Kidney (tissue), 13 donors: ENCODE measurements at regions not wholly inside any gene's neighbourhood (a gene's known extent, or its start where the extent isn't known, plus 50 kb on each side); places are given as distances from the start of the nearest gene placed in this dataset.

Experiments used
- DNase-seq, 5 donors: peaks; one replicate each; pipeline ENCODE4 v3.0.0-alpha.2; 2013 to 2020
- FAIRE-seq: peaks from 2 replicates; lab custom pipeline; 2012; peaks lifted over from hg19 to GRCh38; lab: Jason Lieb, UNC
- H3K27ac ChIP-seq, 2 donors: one replicate each; pipeline ENCODE4 v1.7.0; 2013; ENCODE audit warnings: low read depth in 2 of 2, low read length in 2 of 2, inconsistent platforms in 1 of 2
- H3K27me3 ChIP-seq: one replicate; pipeline ENCODE4 v1.7.1; 2013; ENCODE audit warnings: low read length, inconsistent platforms; ENCODE audit not compliant: control insufficient read depth, insufficient read depth
- H3K36me3 ChIP-seq, 3 donors: one replicate each; pipeline versions ENCODE4 v1.7.0 to v1.7.1; 2013; ENCODE audit warnings: low read length in 3 of 3, control low read depth in 1 of 3, inconsistent platforms in 1 of 3; ENCODE audit not compliant: insufficient read depth in 3 of 3, control insufficient read depth in 2 of 3
- H3K4me1 ChIP-seq, 3 donors: one replicate each; pipeline versions ENCODE4 v1.7.0 to v1.7.1; 2013; ENCODE audit warnings: low read length in 3 of 3, inconsistent platforms in 1 of 3, low read depth in 1 of 3; ENCODE audit not compliant: control insufficient read depth in 2 of 3, insufficient read depth in 2 of 3
- H3K4me3 ChIP-seq, 3 donors: one replicate each; pipeline versions ENCODE4 v1.7.0 to v1.8.1; 2013; ENCODE audit warnings: low read length in 3 of 3, control low read depth in 1 of 3, inconsistent platforms in 1 of 3
- H3K9ac ChIP-seq, 3 donors: one replicate each; pipeline versions ENCODE4 v1.7.0 to v1.7.1; 2013; ENCODE audit warnings: low read length in 3 of 3, control low read depth in 1 of 3, inconsistent platforms in 1 of 3
- H3K9me3 ChIP-seq, 3 donors: one replicate each; pipeline versions ENCODE4 v1.7.0 to v1.7.1; 2013; ENCODE audit warnings: low read length in 3 of 3, control low read depth in 1 of 3, inconsistent platforms in 1 of 3; ENCODE audit not compliant: control insufficient read depth in 2 of 3, insufficient read depth in 1 of 3
- intact Hi-C: fragments of 100-400 bp; cut with DNase I; formaldehyde crosslinking; loops from one replicate; pipeline ENCODE4 v1.11.1; 2022
- TF ChIP-seq, protein P1 (sequence below): IDR thresholded peaks from 3 replicates; pipeline ENCODE4 v1.5.1; 2012; ENCODE audit warnings: mild to moderate bottlenecking, moderate library complexity, borderline replicate concordance; ENCODE audit not compliant: insufficient read depth; ENCODE audit errors: extremely low read depth
- donor health status: control.
- donor health status: control.
- donor health status: control.
- donor health status: control.
- donor health status: control.
- donor health status: DM: yes; HTN: yes; CAD: no.
- donor health status: Normal renal cell carcinoma (clear cell type).

DNA sequence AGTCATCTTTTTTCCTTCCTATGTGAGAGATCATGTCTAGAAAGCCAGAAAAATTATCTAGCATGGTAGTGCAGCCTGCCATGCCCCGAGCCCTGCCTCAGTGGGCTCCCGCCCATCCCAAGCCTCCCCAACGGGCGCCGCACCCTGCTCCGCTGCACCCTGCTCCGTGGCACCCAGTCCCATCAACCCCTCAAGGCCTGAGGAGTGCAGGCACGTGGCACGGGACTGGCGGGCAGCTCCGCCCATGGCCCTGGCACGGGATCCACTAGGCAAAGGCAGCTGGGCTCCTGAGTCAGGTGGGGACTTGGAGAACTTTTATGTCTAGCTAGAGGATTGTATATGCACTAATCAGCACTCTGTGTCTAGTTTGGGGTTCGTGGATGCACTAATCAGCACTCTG lies 83.4 kb upstream of the COL3A1 start:
- Histone ChIP-seq H3K27ac (no peak overlapping the region), H3K4me3 (no peak overlapping the region), H3K4me1 (no peaks in the 10 kb centered on the region), H3K9me3 (peaks cover 0 to 3% (median 0%) of the 10 kb centered on the region in 3 donors), H3K36me3 (no peaks in the 10 kb centered on the region), H3K27me3 (no peaks in the 10 kb centered on the region), H3K9ac (no peak overlapping the region)
- TF ChIP-seq, protein P1, sequence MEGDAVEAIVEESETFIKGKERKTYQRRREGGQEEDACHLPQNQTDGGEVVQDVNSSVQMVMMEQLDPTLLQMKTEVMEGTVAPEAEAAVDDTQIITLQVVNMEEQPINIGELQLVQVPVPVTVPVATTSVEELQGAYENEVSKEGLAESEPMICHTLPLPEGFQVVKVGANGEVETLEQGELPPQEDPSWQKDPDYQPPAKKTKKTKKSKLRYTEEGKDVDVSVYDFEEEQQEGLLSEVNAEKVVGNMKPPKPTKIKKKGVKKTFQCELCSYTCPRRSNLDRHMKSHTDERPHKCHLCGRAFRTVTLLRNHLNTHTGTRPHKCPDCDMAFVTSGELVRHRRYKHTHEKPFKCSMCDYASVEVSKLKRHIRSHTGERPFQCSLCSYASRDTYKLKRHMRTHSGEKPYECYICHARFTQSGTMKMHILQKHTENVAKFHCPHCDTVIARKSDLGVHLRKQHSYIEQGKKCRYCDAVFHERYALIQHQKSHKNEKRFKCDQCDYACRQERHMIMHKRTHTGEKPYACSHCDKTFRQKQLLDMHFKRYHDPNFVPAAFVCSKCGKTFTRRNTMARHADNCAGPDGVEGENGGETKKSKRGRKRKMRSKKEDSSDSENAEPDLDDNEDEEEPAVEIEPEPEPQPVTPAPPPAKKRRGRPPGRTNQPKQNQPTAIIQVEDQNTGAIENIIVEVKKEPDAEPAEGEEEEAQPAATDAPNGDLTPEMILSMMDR: no peak
- DNase-seq (peak in 1 of 5 donors; percentile 57), FAIRE-seq (no peak)
- intact Hi-C loops: no loop called here

DNA sequence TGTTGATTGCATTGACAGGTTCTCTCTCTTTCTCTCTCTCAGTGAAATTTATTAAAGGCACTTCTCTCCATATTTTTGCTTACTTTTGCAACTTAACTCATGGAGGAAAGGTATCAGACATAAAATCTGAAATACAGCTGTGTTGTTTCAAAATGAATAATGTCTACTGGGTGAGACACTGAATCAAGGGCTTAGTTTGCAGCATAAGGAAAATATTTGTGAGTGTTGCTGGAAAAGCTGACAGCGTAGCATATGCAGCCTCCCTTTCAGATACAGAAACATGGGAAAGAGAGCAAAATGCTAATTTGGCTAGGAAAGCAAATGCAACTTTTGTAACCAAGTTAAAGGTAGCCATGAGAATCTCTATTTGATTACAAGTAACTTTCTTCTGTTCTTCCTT lies 81.5 kb upstream of the COL3A1 start:
- H3K9me3 ChIP-seq: peaks cover 0 to 3% (median 0%) of the 10 kb centered on the region in 3 donors
- no peaks in the 10 kb centered on the region for H3K27me3 ChIP-seq
- intact Hi-C loops: no loop called here
- H3K36me3 ChIP-seq: no peaks in the 10 kb centered on the region
- TF ChIP-seq, protein P1: no peak
- no peaks in the 10 kb centered on the region for H3K4me1 ChIP-seq
- H3K27ac ChIP-seq: no peak overlapping the region
- H3K9ac ChIP-seq: no peak overlapping the region
- no peak overlapping the region for H3K4me3 ChIP-seq
- FAIRE-seq: no peak
- peak in 2 of 5 donors; percentile 28 to 57 for DNase-seq

DNA sequence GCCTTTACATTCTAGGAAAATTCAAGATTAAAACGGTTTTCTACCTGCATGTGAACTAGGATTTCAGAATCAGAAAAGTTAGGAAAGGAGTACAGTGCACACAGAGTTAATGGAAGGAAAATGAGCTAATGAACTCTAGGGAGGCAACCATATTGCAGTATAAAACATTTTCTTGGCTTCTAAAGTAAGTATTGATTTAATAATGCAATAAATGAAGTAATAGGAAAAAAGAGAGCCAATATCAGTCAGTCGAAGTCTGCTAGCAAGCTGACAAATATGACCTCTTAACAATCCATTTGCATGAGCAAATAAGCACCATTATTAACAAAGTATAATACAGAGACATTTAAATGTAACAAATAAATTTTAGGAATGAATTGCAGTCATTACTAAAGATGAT lies 80.2 kb upstream of the COL3A1 start:
- intact Hi-C loops: no loop called here
- FAIRE-seq: no peak

DNA sequence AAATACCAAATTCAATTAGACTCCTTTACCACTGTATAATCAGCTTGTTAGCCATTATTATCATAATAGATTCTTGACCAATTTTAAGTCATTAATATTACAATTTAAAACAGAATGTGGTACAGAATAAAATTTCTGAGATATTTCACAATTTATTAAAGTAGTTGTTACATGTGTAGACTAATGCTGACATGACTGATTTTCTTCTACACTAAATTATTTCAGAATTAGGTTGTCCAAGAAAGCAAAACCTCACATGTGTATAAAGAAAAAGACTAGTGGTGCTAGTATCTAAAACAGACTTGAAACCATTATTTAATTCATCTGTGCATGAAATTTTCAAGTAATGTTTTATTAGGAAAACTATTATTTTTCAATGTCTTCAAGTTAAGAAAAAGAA lies 79.2 kb upstream of the COL3A1 start:
- Histone ChIP-seq H3K27ac (no peak overlapping the region), H3K9ac (no peak overlapping the region), H3K9me3 (no peaks in the 10 kb centered on the region), H3K36me3 (no peaks in the 10 kb centered on the region), H3K27me3 (no peaks in the 10 kb centered on the region), H3K4me3 (no peak overlapping the region), H3K4me1 (no peaks in the 10 kb centered on the region)
- intact Hi-C loops: no loop called here
- FAIRE-seq (no peak), DNase-seq (no peak)
- TF ChIP-seq, protein P1: no peak

More for the DNA sequence above, 80.2 kb upstream of the COL3A1 start:
- Histone ChIP-seq H3K36me3 (no peaks in the 10 kb centered on the region), H3K4me3 (no peak overlapping the region), H3K27ac (no peak overlapping the region), H3K9ac (no peak overlapping the region), H3K4me1 (no peaks in the 10 kb centered on the region), H3K27me3 (no peaks in the 10 kb centered on the region), H3K9me3 (peaks cover 0 to 3% (median 0%) of the 10 kb centered on the region in 3 donors)
- TF ChIP-seq, protein P1: no peak
- DNase-seq: no peak
